Hematopoietic multipotent progenitor cell treated with erythropoietin and hydrocortisone succinate and interleukin-3 and kit ligand, for 4 days (in vitro differentiated cells): ENCODE measurements at regions not wholly inside any gene's neighbourhood (a gene's known extent, or its start where the extent isn't known, plus 50 kb on each side); places are given as distances from the start of the nearest gene placed in this dataset.

Experiments used
- DNase-seq: peaks from one replicate; pipeline ENCODE4 v3.0.0-alpha.2; 2015

DNA sequence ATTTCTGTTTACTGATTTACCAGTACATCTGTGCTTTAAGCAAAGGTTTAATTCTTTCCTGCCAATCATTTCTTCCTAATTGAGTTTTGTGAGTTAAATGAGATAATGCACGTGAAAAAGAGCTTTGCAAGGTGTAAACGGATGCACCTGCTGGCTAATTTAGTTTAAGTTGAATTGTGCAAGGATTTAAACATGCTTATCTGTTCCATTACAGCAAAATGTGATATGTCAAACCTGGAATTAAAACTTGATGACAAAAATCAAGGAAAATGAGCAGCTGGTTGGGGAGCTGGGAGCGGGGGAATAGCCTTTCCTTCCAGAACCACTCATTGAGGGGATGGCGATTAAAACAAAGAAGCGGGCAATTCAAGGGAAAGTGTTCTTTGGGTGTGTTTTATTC lies 155.0 kb upstream of the CTTNBP2 start:
- no peak for DNase-seq

- DNase-seq: no peak
These were observed 154.0 kb upstream of the LSM8 start for GRCh38 chr7:118029826-118030422.

DNA sequence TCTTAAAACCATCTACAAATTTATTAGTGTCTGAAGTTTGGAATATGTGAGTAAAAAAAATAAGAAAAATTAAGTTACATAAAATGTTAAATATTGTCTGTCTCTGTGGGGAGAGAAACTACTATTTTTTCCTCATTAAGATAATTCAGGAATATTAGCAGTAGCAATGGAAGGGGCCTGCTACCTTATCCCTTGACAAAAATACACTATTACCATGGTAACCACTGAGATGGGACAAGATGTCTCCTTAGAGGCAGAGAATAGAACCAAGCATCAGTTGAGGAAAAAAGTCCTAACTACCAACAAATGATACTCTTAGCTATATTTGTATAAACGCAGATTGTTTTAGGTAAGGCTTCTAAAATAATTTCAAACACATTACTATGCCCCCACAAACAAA lies 150.7 kb upstream of the LSM8 start:
- no peak for DNase-seq

DNA sequence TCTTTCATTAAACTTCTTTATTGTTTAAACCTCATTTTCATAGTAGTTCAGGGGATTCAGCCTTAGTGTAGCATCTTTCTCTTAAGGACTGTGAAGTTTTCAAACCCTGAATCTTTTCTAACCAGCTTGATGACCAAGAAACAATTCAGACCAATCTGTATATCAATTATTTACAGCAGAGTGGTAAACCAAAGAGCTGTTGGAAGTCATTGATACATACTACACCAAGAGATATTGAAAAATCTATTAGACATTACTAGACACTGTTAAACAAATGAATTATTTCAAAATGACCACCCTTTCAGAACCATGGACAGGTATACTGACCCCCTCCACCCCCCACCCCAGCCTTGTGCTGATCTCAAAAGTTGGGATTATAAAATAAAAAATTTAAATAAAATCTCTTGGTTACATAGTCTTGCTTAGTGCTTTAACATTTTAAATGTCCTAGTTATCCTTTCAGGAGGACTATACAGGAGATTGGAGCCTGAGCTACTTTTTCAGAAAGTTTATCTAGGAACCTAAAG lies 143.9 kb upstream of the LSM8 start:
- DNase-seq: no peak

DNA sequence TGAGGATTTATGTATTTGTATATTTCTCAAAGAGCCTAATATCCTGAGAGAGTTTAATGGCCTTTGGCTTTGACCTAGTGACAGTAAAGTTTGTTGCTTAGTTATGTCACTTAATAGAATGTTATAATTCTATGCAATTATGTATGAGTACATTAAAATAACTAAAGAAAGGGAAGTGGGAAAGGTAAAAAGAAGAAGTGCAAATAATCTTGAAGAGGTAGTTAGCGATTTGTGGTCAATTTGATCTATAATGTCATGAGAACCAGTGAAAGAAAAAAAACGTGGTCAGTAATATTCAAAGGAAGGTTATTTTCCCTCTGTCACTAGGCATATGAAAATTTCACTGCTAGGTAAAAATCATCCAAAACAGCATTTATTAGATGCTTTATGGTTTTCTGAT lies 143.4 kb upstream of the LSM8 start:
- DNase-seq: peak; percentile 8

DNA sequence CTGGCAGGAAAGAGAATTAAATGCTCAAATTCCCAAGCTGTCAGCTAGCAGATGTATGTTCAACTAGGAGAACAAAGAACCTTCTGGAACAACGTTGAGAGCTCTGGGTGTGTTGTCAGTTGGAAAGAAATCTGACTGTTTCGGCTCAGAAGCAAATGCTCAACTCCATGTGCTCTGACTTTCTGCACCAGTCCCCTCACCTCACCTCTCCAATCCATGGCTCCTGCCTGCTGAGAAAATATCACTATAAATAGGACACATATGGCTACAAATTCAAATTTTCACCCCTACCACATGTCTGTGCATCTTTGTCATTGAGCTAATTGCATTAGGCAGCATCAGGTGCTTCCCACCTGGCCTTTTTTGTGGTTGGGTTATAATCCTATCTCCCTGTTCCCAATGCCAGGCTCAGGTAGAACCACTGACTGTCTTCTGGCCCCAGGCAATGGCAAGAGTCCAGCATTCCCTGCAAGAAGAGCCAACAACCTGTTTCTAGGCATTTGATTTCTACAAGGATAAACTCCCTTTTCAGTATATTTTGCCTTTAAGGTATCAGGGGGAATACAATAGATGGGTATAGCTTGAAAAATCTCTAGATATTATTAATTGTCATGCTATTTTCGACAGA lies 142.6 kb upstream of the LSM8 start:
- DNase-seq: no peak

- DNase-seq: no peak
These were observed 138.3 kb upstream of the LSM8 start for GRCh38 chr7:118045629-118046028.

DNA sequence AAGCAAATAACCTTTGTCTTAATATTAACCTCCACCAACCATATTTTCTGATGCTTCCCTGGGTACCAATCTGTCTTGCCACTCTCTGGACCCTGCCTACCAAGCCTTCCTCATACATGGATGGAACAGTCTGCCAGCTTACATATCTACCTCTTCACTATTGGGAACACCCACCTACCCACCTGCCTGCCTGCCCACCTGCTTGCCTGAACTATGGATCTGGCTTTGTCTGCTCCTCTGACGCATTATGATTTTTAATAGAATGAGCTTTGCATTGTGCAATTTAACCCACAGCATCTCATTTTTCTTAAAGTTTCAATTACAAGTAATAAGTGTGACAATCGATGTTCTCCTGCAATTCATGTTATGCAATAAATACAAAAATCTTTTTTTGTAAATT lies 137.9 kb upstream of the LSM8 start:
- DNase-seq: no peak

GRCh38 chr7:118046801-118047200 lies 137.2 kb upstream of the LSM8 start:
- DNase-seq: no peak

- no peak for DNase-seq
These were observed 131.6 kb upstream of the LSM8 start for GRCh38 chr7:118052336-118052735.

- peak; percentile 5 for DNase-seq
These were observed 130.6 kb upstream of the LSM8 start for GRCh38 chr7:118053353-118053752.

GRCh38 chr7:118054529-118054928 lies 129.4 kb upstream of the LSM8 start:
- no peak for DNase-seq

DNA sequence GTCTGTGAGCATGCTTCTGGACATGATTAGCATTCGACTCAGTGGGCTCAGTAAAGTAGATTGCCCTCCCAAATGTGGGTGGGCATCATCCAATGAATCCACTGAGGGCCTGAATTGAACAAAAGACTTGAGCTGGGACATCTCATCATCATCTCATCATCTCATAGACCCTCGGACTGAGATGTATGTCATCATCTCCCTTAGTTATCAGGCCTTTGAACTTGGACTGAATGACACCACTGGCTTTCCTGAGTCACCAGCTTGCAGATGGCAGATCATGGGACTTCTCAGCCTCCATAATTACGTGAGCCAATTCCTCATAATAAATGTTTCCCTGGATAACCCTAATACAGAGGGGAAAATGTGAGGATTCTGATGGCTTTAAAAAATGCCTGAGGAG lies 128.3 kb upstream of the LSM8 start:
- DNase-seq: no peak

GRCh38 chr7:118057404-118057803 lies 126.6 kb upstream of the LSM8 start:
- no peak for DNase-seq

DNA sequence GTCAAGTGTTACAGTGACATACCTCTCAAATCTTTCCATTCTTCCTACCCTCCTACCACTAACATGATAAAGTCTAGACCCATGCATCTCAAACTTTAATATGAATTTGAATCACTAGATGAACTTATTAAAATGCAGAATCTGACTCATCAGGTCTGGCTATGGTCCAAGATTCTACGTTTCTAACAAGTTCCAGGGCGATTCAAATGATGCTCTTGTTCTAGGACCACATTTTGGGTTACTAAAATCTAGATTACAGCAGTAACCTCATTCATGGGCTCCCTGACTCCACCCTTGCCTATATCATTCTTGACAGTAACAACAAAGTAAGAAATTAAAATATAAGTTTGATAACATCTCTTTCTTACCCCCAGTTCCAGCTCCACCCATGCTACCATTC lies 124.8 kb upstream of the LSM8 start:
- DNase-seq: peak; percentile 25

DNA sequence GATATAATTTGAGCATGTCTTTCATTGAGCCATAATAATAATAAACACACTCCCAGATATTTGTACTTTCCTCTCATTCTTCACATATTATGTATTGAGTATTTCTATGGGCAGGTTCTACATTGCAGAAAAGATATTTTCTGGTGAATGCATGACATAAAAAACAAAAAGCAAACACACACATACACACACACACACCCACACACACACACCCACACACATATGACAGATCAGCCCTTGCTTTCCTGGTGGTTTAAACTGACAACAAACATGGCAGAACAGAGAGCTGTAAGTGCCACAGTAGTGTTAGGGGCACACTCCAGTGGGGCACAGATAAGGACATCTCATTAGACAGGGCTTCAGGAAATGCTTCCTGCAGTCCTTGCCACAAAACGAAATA lies 123.3 kb upstream of the LSM8 start:
- DNase-seq: peak; percentile 40

GRCh38 chr7:118061386-118061785 lies 122.6 kb upstream of the LSM8 start:
- DNase-seq: peak; percentile 79

- DNase-seq: no peak
These were observed 110.9 kb upstream of the LSM8 start for GRCh38 chr7:118072893-118073674.

DNA sequence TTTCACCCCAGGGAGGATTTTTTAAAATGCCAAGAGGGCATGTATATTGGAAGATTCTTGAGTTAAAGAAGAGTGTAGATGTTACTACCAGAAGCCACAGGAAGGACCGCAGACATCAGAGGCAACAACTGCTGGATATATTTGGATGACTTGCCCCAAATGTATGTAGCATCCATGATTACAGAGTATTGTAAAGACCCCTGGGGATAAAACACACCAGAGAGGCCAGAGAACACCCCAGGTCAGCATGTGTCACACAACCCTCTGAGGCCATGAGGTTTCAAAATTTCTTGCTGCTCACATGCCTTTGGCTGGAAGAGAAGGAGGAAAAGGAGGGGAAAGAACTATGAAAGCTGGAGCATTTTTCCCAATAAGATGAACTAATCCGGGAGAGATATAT lies 108.0 kb upstream of the LSM8 start:
- no peak for DNase-seq

DNA sequence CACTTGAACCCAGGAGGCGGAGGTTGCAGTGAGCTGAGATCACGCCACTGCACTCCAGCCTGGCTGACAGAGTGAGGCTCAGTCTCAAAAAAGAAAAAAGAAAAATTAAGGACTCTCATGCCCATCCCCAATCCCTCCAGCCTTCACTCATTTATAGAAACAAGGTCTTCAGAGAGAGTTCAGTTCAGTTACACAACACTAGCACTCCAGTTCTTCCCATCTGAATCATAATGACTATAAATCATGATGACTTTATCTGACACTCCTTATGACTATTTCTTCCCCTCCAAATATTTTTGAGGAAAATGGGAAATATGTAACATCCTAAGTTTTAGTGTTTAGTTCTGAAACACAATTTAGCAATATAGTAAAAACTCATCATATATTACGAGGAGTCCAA lies 107.4 kb upstream of the LSM8 start:
- no peak for DNase-seq

DNA sequence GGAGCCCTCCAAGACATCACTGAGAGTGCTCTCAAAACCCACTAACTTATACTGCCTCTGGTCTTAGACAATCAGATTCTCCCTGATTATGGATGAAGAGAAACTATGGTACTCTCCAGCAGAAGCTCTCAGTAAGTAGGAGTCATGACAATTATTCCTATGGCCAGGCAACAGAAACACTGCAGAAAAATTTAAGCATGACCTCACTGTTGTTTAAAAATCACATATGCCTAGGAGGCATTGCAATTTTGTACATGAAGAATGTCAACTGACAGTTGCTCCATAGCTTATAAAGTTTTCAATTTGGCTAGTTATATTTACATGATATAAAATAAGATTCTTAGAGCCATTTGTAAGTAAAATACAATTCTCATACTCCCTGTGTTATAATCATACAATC lies 105.9 kb upstream of the LSM8 start:
- DNase-seq: no peak

GRCh38 chr7:118079369-118079768 lies 104.6 kb upstream of the LSM8 start:
- DNase-seq: no peak

DNA sequence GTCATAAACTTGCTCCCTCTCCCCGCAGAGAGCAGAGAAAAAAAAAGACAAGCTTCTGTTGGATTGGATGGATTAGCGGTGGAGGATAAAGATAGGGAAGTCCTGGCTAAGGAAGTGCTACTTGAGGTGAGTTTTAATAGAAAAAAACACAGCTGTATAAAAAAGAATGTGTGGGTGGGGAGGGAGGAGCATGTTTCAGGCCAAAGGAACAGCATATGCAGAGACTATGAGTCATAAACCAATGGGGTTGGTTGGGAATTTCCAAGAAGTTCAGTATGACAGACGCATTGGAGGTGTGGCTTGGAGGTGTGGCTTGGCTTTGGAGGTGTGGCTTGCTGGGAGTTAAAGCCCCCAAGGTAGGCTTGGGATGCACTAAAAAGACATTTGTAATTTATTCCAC lies 103.0 kb upstream of the LSM8 start:
- peak; percentile 53 for DNase-seq

GRCh38 chr7:118082506-118082905 lies 101.5 kb upstream of the LSM8 start:
- DNase-seq: no peak
